NCI-H128 (cell line): ENCODE measurements at regions not wholly inside any gene's neighbourhood (a gene's known extent, or its start where the extent isn't known, plus 50 kb on each side); places are given as distances from the start of the nearest gene placed in this dataset.

Experiments used
- DNase-seq: peaks from one replicate; lab custom pipeline; 2025; ENCODE audit not compliant: unreplicated experiment; lab: John Stamatoyannopoulos, UW

GRCh38 chr7:46011501-46011900, 90.4 kb upstream of the IGFBP3 start:
- DNase-seq: no peak

GRCh38 chr7:46011059-46011458, 90.0 kb upstream of the IGFBP3 start:
- no peak for DNase-seq

- DNase-seq: no peak
Observed at GRCh38 chr7:46009211-46009610, 88.1 kb upstream of the IGFBP3 start.

- DNase-seq: no peak
Observed at GRCh38 chr7:46007990-46008643, 87.0 kb upstream of the IGFBP3 start.

- no peak for DNase-seq
Observed at GRCh38 chr7:46007194-46007593, 86.1 kb upstream of the IGFBP3 start.

- no peak for DNase-seq
Observed at GRCh38 chr7:46006723-46007122, 85.7 kb upstream of the IGFBP3 start.

GRCh38 chr7:46006212-46006611, 85.1 kb upstream of the IGFBP3 start:
- DNase-seq: no peak

- no peak for DNase-seq
Observed at GRCh38 chr7:46004965-46005364, 83.9 kb upstream of the IGFBP3 start.

- DNase-seq: no peak
Observed at GRCh38 chr7:46003896-46004875, 83.1 kb upstream of the IGFBP3 start.

GRCh38 chr7:46003161-46003560, 82.1 kb upstream of the IGFBP3 start:
- no peak for DNase-seq

- no peak for DNase-seq
Observed at GRCh38 chr7:46000513-46000912, 79.4 kb upstream of the IGFBP3 start.

- no peak for DNase-seq
Observed at GRCh38 chr7:45999541-45999940, 78.5 kb upstream of the IGFBP3 start.

GRCh38 chr7:45998506-45998905, 77.4 kb upstream of the IGFBP3 start:
- no peak for DNase-seq

- no peak for DNase-seq
Observed at GRCh38 chr7:45993621-45994020, 72.5 kb upstream of the IGFBP3 start.

GRCh38 chr7:45992826-45993225, 71.8 kb upstream of the IGFBP3 start:
- DNase-seq: no peak

GRCh38 chr7:45990276-45990675, 69.2 kb upstream of the IGFBP3 start:
- DNase-seq: no peak

- no peak for DNase-seq
Observed at GRCh38 chr7:45988405-45989057, 67.5 kb upstream of the IGFBP3 start.

- no peak for DNase-seq
Observed at GRCh38 chr7:45987521-45988290, 66.6 kb upstream of the IGFBP3 start.

GRCh38 chr7:45986355-45987298, 65.6 kb upstream of the IGFBP3 start:
- DNase-seq: no peak

GRCh38 chr7:45985902-45986301, 64.8 kb upstream of the IGFBP3 start:
- no peak for DNase-seq
